Motor neuron (in vitro differentiated cells): ENCODE measurements at regions not wholly inside any gene's neighbourhood (a gene's known extent, or its start where the extent isn't known, plus 50 kb on each side); places are given as distances from the start of the nearest gene placed in this dataset.

Experiments used
- ATAC-seq, 8 experiments: fragments of 200-7000 bp; cut with Tn5 transposase; replicated peaks in 6 of 8; 2 replicates each; pipeline ENCODE4 v1.8.0; 2021; ENCODE audit warnings: mild to moderate bottlenecking in 8 of 8, moderate library complexity in 8 of 8
- H3K27ac ChIP-seq, 2 donors: fragments of 250-450 bp; sonication (Bioruptor Pico); 2 replicates each; pipeline ENCODE4 v1.9.0; 2021; ENCODE audit warnings: antibody characterized with exemption in 2 of 2, mild to moderate bottlenecking in 2 of 2, moderate library complexity in 1 of 2
- H3K4me1 ChIP-seq, 2 donors: fragments of 250-450 bp; sonication (Bioruptor Pico); replicated peaks in 1 of 2; 2 replicates each; pipeline ENCODE4 v1.6.1; 2021; ENCODE audit warnings: antibody characterized with exemption in 2 of 2, mild to moderate bottlenecking in 2 of 2, moderate library complexity in 1 of 2
- H3K4me3 ChIP-seq, 5 donors: fragments of 250-450 bp; sonication (Bioruptor Pico); 2 replicates each; pipeline ENCODE4 v1.9.0; 2021; ENCODE audit warnings: antibody characterized with exemption in 5 of 5, mild to moderate bottlenecking in 5 of 5, moderate library complexity in 4 of 5
- WGBS, 10 experiments: fragments of 450-650 bp; shearing (Covaris generic); methylation state at CpG; one replicate each; pipeline ENCODE4 v1.0.0; 2022; 5-methylcytosine and 5-hydroxymethylcytosine counted together
- in situ Hi-C, 9 experiments: fragments of 400-800 bp; cut with MboI; loops; one replicate each; pipeline ENCODE4 v1.15.0; 2021; ENCODE audit warnings: low sequenced_read_pairs in 9 of 9, low pct_unique_long_range_greater_than_20kb in 2 of 9; ENCODE audit not compliant: unreplicated experiment in 9 of 9

GRCh38 chr9:20208961-20209371, 413.3 kb downstream of the MLLT3 start:
- Histone ChIP-seq H3K4me1 (no peaks in the 10 kb centered on the region), H3K4me3 (no peak overlapping the region), H3K27ac (no peak overlapping the region)
- in situ Hi-C loops, result no loop called here
- WGBS, 10 experiments, result 100% methylated on average over 1 of the region's 1 CpG; no CpG with 5 or more reads in 5 of the 10 experiments
- peak in 1 of 8 experiments; percentile 16 for ATAC-seq

GRCh38 chr9:20208226-20208625, 414.1 kb downstream of the MLLT3 start:
- peak in 1 of 8 experiments; percentile 22 for ATAC-seq
- Histone ChIP-seq H3K27ac (no peak overlapping the region), H3K4me1 (no peaks in the 10 kb centered on the region), H3K4me3 (no peak overlapping the region)
- WGBS, 10 experiments, result 60 to 100% (median 80%) methylated on average over 1 to 5 of the region's 5 CpGs; no CpG with 5 or more reads in 1 of the 10 experiments
- in situ Hi-C loops, result no loop called here

- WGBS, 10 experiments, result 0 to 78% (median 45%) methylated on average over 1 of the region's 1 CpG; no CpG with 5 or more reads in 2 of the 10 experiments
- in situ Hi-C loops, result no loop called here
- peak in 3 of 8 experiments; percentile 28 to 50 (median 49) for ATAC-seq
- H3K27ac ChIP-seq, result no peak overlapping the region
- no peaks in the 10 kb centered on the region for H3K4me1 ChIP-seq
- no peak overlapping the region for H3K4me3 ChIP-seq
Observed at GRCh38 chr9:20207176-20207575, 415.1 kb downstream of the MLLT3 start.

- H3K4me1 ChIP-seq, result no peaks in the 10 kb centered on the region
- no peak overlapping the region for H3K27ac ChIP-seq
- in situ Hi-C loops, result no loop called here
- no peak overlapping the region for H3K4me3 ChIP-seq
- ATAC-seq, result no peak
- 0 to 100% (median 82%) methylated on average over 1 to 2 of the region's 2 CpGs for WGBS, 10 experiments
Observed at GRCh38 chr9:20205821-20206220, 416.5 kb downstream of the MLLT3 start.

- in situ Hi-C loops, result no loop called here
- no peak overlapping the region for H3K27ac ChIP-seq
- peaks cover 9% of the 10 kb centered on the region in 2 donors for H3K4me1 ChIP-seq
- peak in 1 of 8 experiments; percentile 9 for ATAC-seq
- 0 to 75% (median 17%) methylated on average over 1 of the region's 1 CpG; no CpG with 5 or more reads in 5 of the 10 experiments for WGBS, 10 experiments
- no peak overlapping the region for H3K4me3 ChIP-seq
Observed at GRCh38 chr9:20200991-20201431, 412.2 kb upstream of the SLC24A2 start.

- Histone ChIP-seq H3K27ac (no peak overlapping the region), H3K4me1 (peaks cover 9% of the 10 kb centered on the region in 2 donors), H3K4me3 (no peak overlapping the region)
- ATAC-seq, result no peak
- 0 to 100% (median 78%) methylated on average over 1 to 2 of the region's 2 CpGs; no CpG with 5 or more reads in 4 of the 10 experiments for WGBS, 10 experiments
- in situ Hi-C loops, result no loop called here
Observed at GRCh38 chr9:20200581-20200980, 411.7 kb upstream of the SLC24A2 start.

GRCh38 chr9:20199111-20199510, 410.3 kb upstream of the SLC24A2 start:
- 71 to 100% (median 92%) methylated on average over 1 to 2 of the region's 2 CpGs; no CpG with 5 or more reads in 3 of the 10 experiments for WGBS, 10 experiments
- H3K4me3 ChIP-seq, result no peak overlapping the region
- H3K27ac ChIP-seq, result no peak overlapping the region
- ATAC-seq, result no peak
- in situ Hi-C loops, result no loop called here
- peaks cover 9% of the 10 kb centered on the region in 2 donors for H3K4me1 ChIP-seq

- 0 to 22% (median 13%) methylated on average over 1 to 7 of the region's 7 CpGs; no CpG with 5 or more reads in 4 of the 10 experiments for WGBS, 10 experiments
- in situ Hi-C loops, result no loop called here
- Histone ChIP-seq H3K4me3 (no peak overlapping the region), H3K4me1 (peaks cover 9% of the 10 kb centered on the region in 2 donors), H3K27ac (no peak overlapping the region)
- peak; percentile 96 to 100 (median 98) for ATAC-seq
Observed at GRCh38 chr9:20197976-20198685, 409.3 kb upstream of the SLC24A2 start.

- no peak overlapping the region for H3K27ac ChIP-seq
- ATAC-seq, result no peak
- peaks cover 5 to 8% of the 10 kb centered on the region in 2 donors for H3K4me1 ChIP-seq
- H3K4me3 ChIP-seq, result no peak overlapping the region
- in situ Hi-C loops, result no loop called here
- WGBS, 10 experiments, result 33 to 100% (median 89%) methylated on average over 1 to 4 of the region's 4 CpGs; no CpG with 5 or more reads in 1 of the 10 experiments
Observed at GRCh38 chr9:20191228-20191840, 402.5 kb upstream of the SLC24A2 start.

- Histone ChIP-seq H3K27ac (no peak overlapping the region), H3K4me1 (peaks cover 5 to 8% of the 10 kb centered on the region in 2 donors), H3K4me3 (no peak overlapping the region)
- in situ Hi-C loops, result no loop called here
- 12 to 60% (median 30%) methylated on average over 1 to 4 of the region's 4 CpGs; no CpG with 5 or more reads in 3 of the 10 experiments for WGBS, 10 experiments
- ATAC-seq, result no peak
Observed at GRCh38 chr9:20189871-20190270, 401.0 kb upstream of the SLC24A2 start.

GRCh38 chr9:20188616-20189369, 400.0 kb upstream of the SLC24A2 start:
- in situ Hi-C loops, result no loop called here
- ATAC-seq, result no peak
- peaks cover 5 to 8% of the 10 kb centered on the region in 2 donors for H3K4me1 ChIP-seq
- no peak overlapping the region for H3K27ac ChIP-seq
- 0 to 93% (median 37%) methylated on average over 2 to 6 of the region's 6 CpGs for WGBS, 10 experiments
- H3K4me3 ChIP-seq, result no peak overlapping the region

- in situ Hi-C loops, result no loop called here
- H3K4me3 ChIP-seq, result no peak overlapping the region
- no peak for ATAC-seq
- no peak overlapping the region for H3K27ac ChIP-seq
- whole genome bisulfite sequencing, 10 experiments, result 0 to 100% (median 75%) methylated on average over 1 to 2 of the region's 2 CpGs; no CpG with 5 or more reads in 1 of the 10 experiments
- peaks cover 5 to 8% of the 10 kb centered on the region in 2 donors for H3K4me1 ChIP-seq
Observed at GRCh38 chr9:20187318-20187717, 398.5 kb upstream of the SLC24A2 start.

GRCh38 chr9:20186823-20187222, 398.0 kb upstream of the SLC24A2 start:
- Histone ChIP-seq H3K4me3 (no peak overlapping the region), H3K4me1 (peaks cover 5 to 8% of the 10 kb centered on the region in 2 donors), H3K27ac (no peak overlapping the region)
- in situ Hi-C loops, result no loop called here
- no peak for ATAC-seq
